Islet of Langerhans (tissue), 1 donor: ENCODE measurements at regions not wholly inside any gene's neighbourhood (a gene's known extent, or its start where the extent isn't known, plus 50 kb on each side); places are given as distances from the start of the nearest gene placed in this dataset.

Experiments used
- FAIRE-seq: peaks from one replicate; lab custom pipeline; 2011; peaks lifted over from hg19 to GRCh38; lab: Jason Lieb, UNC

DNA sequence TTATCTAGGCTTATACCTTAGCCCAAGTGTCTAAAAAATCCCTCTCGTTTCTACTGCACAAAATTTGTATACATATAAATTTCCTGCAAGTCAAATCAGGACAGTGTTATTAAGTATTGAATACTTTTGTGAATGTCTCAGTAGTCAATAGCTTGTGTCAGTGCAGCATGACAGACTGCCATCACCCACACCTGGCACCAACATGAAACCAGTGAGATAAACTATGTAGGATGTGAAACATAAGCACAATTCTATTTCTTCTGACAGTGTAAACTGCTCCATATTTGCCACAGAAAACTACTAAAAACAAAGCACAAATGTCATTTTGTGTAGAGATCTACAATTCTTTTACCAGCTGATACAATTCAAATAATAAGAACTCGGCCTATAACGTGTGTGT lies 542.1 kb upstream of the LUZP2 start:
- FAIRE-seq = no peak

DNA sequence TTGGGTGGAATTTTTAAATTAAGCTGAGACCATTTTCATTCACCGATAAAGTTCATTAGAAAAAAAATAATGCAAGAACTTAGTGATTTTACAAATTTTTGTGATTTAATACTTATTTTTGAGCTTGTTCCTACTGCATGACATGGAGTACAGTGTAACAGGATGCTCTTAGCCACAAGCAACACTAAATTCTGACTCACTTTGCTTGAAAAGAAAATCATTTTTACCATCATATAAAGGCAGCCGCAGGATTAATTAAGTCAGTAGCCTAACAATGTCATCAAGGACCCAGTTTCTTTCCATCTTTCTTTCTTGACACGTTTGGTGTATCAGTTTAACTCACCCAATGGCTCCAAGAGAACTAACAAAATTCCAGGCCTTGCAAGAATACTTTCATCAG lies 540.3 kb upstream of the LUZP2 start:
- no peak for FAIRE-seq

DNA sequence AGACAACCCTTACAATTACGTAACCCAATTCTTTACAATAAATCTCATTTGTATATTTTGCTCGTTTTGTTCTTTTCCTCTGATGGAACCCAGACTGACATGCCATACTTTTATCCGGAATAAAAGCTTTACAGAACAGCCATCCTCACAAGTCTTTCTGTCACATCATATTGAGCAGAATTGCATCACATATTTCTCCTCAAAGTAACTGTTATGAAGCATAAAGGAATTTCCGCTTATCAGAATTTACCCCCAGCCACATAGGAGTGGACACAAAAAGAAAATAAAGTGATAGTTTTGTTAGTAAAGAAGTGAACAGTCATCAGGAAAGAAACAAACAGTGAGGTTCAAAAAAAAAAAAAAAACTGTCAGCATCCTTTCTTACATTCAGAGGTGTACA lies 539.5 kb upstream of the LUZP2 start:
- no peak for FAIRE-seq

DNA sequence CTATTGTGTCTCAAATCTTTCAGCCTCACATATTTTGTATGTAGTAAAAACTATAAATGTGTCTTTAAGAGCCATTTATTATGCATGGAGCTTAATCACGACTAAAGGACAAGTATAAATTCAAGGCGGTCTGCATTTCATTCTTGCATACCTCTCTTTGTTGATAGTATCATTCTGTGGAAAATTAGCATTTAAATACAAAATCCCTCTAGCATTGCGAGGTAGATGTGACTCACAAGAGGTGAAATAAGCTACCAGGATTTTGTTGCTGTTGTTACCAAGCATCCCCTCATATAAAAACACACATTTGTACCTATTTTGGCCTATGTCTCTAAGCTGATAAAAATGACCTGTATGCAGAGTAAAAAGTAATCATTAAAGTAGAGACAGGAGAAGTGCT lies 537.4 kb upstream of the LUZP2 start:
- FAIRE-seq = no peak

DNA sequence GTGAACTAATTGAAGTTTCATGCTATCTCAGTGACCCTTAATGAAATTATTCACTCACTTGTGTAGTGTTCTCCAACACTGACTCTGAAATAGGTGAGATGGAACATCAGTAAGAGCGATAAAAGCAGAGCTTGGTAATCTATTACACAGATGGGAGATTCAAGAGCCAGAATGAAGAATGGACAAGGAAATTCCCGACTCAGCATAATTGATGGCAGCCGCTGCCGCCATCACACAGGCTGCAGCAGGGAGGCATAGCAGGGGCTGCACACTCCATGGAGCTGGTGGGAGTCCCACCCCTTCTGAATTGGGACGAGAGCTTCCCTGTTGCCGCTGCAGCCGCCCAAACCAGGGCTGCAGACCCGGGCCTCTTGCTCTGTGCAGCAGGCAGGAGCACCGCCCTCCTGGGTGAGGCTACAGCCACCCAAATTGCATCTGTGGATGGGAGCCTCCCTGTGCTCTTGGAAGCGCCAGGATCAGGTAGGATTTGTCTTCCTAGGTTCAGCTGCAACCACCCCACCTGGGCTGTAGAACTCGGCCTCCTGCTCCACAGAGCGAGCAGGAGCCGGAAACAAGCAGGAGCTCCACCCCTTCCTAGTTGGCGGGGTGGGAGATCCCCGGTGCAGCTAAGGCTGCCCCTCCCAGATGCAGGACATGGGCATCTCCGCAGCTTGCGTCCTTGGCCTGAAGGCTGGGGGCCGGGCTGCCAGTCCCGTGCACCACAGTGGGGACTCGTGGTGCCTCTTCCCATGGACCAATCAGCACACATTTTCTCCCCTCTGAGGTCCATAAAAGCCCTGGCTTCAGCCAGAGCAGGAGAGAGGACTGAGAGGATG lies 535.1 kb upstream of the LUZP2 start:
- FAIRE-seq = no peak

DNA sequence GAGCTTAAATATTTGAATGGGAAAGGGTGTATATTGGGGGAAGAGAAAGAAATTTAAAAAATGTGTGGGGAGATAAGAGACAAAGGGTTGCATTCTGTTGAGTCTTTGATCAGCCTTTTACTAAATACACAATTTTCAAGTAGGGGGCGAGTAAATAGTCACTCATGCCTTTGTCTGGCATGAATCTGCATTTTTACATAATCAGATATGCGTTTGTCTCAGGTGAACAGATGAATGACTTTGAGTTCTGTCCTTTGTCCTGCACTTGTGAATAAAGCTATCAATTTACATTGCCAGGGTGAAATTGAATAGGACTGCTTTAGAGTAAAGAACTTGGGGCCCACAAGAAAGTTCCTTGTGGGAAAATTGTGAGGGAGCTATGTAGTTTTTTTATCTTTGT lies 523.6 kb upstream of the LUZP2 start:
- no peak for FAIRE-seq

DNA sequence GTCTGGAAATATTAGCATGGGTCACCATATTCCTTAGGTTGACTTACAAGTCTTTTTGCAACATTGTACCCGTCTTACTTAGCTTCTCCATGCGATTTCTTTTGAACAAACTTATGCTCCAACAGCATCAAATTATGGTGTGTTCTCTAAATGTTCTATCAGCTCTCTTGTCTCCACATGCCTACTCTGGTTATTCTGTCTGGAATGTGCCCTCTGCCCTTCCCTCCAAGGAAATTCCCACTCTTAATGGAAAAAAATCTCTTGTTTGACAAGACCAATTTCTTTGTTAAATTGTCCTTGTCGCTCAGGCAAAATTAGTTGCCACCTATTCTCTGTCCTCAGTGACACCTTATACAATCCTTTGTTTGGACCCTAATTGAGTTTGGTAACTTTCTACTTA lies 522.8 kb upstream of the LUZP2 start:
- FAIRE-seq = no peak

DNA sequence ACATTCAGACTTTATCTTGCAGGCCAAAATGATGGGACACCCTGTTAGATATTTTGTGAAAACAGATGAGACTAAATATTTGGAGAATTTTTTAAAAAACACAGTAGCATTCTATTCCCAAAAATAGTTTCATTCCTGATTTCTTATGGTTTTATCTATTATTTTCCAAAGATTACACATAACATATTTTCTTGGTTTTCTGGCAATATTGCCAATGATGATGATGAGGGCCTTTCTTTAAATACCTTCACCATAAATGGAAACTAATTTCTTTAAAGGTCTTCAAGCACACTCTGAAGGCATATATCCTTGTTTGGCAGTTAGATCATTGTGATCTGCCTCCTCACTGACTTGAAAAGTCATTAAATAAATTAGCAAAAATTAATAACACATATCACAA lies 522.3 kb upstream of the LUZP2 start:
- no peak for FAIRE-seq

DNA sequence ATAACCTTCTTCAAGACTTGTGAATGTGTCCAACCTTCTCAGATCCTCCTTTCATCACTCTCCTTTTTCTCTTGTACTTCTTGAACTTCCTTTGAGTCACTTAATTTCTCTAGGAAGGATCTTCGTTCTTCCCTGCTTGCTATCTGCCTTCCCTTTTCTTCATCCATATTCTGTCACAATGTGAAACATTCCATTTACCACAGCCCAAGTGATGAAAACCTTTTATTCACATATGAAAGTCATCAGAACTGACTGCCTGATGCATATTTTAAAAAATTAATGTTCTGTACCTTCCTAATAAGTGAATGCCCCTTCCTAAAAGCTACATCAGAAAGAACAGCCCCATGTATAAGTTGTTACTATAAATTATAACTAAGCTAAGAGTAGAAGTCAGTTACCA lies 520.4 kb upstream of the LUZP2 start:
- FAIRE-seq = no peak

DNA sequence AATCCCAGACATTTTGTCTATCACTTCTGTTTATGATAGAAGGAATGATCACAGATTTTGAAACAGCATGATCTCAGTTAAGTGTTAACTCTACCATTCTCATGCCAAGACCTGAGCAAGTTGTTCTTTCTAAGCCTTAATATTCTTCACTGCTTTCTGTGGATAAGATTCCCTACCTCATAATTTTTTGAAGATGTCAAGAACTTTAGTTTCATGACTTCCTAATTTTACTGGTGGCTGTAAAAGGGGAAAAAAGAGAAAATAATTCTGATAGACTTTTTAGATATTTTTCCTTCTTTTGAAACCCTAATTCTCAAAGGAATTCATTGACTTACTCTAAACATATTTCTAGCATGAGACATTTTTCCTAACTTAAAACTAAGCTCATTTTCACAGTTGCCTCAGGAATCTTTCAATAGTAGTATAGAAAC lies 520.0 kb upstream of the LUZP2 start:
- FAIRE-seq = no peak

DNA sequence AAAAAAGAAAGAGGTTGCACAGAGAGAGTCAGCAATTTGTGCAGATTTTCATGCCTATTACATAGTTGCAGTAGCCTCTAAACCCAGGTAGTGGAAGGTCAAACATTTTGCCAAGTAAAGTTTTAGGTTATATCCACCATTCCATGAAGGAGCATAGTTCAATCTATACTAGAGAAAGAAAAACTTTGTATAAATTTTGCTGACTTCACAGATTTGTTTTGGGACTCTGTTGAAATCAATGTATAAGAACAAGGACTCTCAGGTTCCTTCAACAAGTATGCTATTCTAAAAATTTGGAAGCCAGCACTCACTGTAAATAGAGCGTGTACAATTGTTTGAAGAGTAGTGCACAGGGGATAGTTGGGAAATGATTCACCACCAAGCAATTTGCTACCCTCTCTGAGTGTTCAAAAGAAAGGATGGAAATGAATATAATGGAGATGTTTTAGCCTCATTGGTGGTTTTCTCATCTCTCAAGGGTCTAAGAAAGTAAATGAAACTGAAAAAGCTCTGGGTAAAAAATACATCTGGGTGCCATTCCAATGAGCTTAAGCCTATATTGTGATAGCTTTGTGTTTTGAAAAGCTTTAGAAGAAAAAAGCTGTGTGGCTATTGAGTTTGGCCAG lies 508.4 kb upstream of the LUZP2 start:
- no peak for FAIRE-seq

DNA sequence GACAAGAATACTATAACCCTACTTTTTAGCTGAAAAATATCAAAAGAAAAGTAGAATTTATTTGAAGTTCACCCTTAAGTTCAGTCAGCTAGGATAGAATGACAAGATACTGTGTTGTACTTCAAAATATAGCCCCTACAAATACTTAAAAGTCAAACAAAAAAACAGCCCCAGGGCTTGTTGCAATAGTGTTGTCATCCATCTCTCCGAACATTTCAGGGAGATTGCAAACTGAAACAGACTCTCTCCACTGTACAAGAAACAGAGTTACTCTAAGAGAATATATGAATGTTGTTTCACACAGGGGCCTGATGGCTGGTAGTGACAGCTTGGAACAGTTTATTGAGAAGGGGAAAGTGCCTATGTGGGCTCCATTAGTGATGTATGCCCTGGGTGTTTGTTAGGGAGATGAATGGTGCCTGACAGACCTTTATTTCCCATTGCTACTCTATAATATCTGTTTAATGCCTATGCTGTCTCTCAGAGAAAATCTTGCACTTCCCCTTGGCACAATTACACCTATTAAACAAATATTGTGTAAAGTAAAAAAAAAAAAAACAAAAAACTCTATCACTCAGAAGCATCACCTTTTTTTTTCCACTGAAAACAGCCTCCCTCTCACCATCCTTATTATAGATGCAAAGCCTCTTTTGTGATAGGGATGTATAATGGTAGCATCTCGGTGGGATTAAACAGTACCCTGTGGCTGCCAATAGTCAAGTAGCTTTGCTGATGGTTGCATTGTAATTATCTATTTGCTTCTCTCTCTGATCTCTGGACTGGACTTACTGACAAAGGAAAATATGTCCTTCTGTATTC lies 506.3 kb upstream of the LUZP2 start:
- no peak for FAIRE-seq

DNA sequence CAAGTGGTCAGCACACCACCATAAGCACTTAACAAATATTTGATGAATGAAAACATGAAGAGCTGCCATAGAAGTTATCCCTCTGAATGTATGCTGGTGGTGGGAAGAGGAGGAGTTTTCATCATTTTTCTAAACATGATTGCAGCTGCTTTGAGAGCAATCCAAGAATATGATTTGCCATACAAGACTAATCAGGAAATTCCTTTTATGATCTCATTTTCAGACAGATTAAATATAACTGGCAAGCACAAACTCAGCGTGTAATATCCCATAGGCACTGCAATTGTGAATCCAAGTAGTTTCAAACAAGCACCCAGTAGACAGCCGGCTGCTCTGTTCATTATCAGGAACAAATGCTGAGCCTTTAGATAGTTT lies 505.7 kb upstream of the LUZP2 start:
- no peak for FAIRE-seq

DNA sequence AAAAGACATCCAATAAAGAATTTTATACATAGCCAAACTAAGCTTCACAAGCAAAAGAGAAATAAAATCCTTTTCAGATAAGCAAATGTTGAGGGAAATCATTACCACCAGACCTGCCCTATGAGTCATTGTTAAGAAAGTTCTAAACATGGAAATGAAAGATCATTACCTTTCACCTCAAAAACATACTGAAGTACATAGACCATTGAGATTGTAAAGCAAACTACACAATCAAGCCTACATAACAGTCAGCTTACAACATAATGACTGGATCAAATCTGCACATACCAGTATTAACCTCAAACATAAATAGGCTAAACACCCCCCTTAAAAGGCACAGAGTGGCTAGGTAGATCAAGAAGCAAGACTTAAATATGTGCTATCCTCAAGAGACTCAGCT lies 501.0 kb upstream of the LUZP2 start:
- no peak for FAIRE-seq

DNA sequence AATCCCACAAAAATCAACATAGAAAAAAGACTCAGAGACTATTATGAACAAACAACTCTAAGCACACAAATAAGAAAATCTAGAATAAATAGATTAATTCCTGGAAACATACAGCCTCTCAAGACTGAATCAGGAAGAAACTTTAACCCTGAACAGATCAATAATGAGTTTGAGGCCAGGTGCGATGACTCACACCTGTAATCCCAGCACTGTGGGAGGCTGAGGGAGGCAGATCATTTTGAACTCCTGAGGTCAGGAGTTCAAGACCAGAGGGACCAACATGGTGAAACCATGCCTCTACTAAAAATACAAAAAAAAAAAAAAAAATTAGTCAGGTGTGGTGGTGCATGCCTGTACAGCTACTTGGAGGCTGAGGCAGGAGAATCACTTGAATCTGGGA lies 499.5 kb upstream of the LUZP2 start:
- FAIRE-seq = no peak

DNA sequence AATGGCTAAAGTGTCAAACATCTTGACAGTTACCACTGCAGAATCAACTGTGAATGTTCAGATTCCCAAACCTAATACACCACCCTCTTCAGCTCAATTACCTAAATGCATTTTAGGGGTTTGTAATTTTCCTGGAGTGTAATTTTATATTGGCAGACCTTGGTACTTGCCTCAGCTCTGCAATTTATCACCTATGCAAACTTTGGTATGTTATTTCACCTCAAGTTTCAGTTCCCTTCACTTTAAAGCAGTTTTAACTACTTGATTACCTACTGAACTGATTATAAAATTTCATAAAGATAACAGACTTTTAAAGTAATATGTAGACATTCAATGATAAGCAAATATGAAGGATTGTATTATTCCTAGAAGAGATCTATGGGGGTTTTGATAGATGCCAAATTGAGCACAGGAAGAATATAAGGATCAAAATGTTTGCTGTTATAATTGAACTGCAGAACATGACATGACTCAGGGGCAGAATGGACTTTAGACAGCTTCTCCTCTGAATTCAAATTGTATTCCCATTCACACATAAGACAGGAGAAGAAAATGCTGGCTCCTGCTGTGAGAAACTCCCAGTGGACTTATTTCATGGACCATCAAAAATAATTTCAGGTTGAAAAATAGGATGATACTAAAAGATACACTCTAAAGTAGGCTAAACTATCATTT lies 491.5 kb upstream of the LUZP2 start:
- no peak for FAIRE-seq

DNA sequence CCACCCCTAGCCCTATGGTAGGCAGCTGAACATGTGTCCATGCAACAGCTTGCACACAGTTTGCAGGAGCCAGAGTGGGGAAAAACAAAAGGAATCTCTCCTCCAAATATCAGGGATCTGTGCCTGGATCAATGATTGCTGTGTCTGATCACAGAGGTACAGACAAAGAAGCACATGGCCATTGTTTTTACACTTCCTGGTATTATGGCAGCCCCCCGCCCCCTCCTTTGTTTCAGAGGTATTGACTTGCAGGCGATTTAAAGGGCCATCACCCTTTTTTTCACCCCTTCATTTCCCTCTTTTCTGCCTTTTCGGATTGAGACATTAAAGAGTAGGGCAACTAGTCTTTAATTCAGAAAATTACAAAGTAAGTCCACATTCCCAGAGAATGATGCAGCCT lies 453.0 kb upstream of the LUZP2 start:
- FAIRE-seq = no peak

DNA sequence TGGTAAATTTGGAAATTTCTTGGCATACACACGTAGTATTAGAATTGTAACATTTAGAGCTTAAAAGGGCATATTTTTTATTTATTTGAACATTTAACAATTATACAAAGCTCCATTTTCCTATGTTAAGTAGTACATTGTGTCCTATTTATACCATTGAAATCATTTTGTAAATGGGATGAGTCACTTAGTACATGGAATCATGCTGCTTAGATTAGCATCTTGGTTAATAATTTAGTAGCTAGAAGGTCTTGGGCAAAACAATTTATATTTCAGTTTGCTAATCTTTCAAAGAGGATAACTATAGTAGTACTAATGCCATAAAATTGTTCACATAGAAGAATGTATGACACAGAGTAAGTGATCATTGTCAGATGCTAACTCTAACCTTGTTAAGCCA lies 450.1 kb upstream of the LUZP2 start:
- FAIRE-seq = no peak

DNA sequence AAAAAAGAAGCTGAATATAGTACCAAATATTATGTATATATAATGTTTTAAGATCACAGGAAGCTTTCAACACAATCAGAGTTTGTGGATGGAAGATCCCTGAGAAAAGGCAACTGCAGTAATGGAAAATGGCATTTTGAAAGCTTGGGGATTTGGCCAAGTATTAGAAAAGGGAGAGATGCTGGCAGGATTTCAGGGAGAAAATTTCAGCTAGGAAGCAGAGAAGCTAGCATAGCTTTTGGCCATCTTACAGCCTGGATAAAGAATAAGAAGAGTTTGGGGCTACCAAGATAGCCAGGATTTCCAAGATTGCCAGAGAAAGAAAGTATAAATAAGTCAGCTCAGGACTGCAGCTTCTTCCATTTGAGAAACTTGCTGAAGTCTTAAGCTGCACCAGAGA lies 440.8 kb upstream of the LUZP2 start:
- no peak for FAIRE-seq

DNA sequence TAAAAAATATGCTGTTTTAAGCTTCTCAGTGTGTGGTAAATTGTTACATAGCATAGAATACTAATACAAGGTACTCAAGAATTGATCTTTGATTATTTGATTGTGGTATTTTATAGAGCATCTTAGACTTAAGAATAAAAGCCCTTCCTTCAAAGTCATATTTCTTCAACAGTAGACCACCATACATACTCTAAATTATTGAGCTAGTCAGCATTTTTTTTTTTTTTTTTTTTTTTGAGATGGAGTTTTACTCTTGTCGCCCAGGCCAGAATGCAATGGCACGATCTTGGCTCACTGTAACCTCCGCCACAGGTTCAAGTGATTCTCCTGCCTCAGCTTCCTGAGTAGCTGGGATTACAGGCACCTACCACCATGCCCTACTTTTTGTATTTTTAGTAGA lies 436.7 kb upstream of the LUZP2 start:
- FAIRE-seq = no peak

DNA sequence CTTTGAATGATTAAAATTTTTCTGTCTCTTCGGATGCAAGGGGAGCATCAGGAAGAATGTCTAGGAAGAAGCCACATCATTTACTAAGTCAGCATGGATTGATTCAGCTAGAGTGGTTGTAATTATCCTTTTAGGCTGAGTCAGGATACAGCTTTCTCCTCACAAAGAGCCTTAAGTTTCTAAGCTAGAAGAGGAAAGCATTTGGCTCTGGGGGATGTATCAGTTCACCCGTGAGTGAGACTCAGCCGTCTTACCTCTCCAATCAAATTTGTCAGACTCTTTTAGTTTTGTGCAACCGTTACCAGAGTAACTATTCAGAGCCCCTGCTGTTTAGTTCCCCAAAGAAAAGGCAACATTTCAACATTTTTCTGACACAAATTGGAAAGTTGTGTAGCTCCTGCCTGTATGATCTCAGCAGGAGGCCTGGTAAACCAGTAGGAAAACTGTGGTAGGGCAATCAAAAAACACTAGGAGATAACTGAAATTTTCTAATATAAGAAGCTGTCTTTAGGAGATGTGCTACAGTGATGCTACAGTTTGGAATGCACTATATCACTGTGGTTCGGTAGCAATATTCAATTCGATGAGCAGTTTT lies 432.4 kb upstream of the LUZP2 start:
- FAIRE-seq = no peak

DNA sequence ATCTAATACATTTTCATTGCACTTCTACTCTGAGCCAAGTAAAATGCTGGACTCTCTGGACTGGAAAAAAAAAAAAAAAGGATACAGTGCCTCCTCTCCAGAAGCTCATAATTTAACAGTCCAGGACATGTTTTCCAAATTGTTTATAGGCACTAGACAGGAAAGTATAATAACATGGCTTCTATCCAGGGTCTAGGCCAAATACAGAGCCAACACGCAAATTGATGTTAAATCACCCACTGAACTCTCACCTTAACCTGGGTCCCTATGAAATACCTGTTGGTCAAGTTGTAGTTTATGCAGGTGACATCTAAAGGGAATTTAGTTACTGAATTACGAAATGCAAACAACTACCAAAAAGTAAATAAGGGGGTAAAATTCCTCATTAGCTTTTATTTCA lies 428.7 kb upstream of the LUZP2 start:
- FAIRE-seq = no peak
